ENCODE measurements at regions not wholly inside any gene's neighbourhood (a gene's known extent, or its start where the extent isn't known, plus 50 kb on each side); places are given as distances from the start of the nearest gene placed in this dataset.
"Not testable (repeated sequence)": the region's sequence is repeated elsewhere in the genome, so short reads cannot be mapped to it uniquely, and the experiment has no call there.

GRCh38 chr1:230569201-230569600, 73.1 kb upstream of the COG2 start:
- no peak for TF ChIP-seq CTCF (IDR thresholded peaks at IDR 0.05; ENCODE audit: insufficient read depth, low read length)
- no peak for DNase-seq (ENCODE audit: low read depth)
- H3K4me3 ChIP-seq (ENCODE audit: low read depth, low read length): no peak overlapping the region

- no peak overlapping the region for H3K4me3 ChIP-seq (ENCODE audit: low read depth, low read length)
- DNase-seq (ENCODE audit: low read depth): no peak
- TF ChIP-seq CTCF (IDR thresholded peaks at IDR 0.05; ENCODE audit: insufficient read depth, low read length): no peak
Observed at GRCh38 chr1:230568676-230569075, 73.6 kb upstream of the COG2 start.

DNA sequence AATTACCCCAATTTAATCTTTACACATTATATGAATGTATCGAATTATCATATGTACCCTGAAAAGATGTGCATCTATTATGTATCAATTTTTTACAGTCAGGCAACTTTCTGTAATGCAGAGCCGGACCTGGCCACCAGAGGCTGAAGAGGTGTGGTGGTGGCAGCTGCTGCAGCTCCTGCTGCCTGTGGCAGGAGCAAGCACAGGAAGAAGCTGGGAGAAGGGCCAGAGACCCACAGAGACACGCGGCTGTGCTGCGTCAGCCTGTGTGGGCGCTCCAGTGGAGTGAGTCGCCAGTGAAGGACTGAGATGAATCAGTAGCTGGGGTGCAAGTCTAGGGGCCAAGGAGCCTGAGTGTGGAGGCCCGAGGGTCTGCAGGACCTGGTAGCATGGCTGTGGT, 74.3 kb upstream of the COG2 start:
- H3K4me3 ChIP-seq (ENCODE audit: low read depth, low read length): no peak overlapping the region
- DNase-seq (ENCODE audit: low read depth): peak; percentile 16
- peak; percentile 15 for TF ChIP-seq CTCF (IDR thresholded peaks at IDR 0.05; ENCODE audit: insufficient read depth, low read length)

- TF ChIP-seq CTCF (IDR thresholded peaks at IDR 0.05; ENCODE audit: insufficient read depth, low read length): no peak
- no peak for DNase-seq (ENCODE audit: low read depth)
- no peak overlapping the region for H3K4me3 ChIP-seq (ENCODE audit: low read depth, low read length)
Observed at GRCh38 chr1:230567221-230567575, 75.1 kb upstream of the COG2 start.

GRCh38 chr1:230566532-230567220, 75.6 kb upstream of the COG2 start:
- not testable (repeated sequence) for H3K4me3 ChIP-seq (ENCODE audit: low read depth, low read length)

GRCh38 chr1:230565141-230565540, 77.1 kb upstream of the COG2 start:
- DNase-seq (ENCODE audit: low read depth): no peak
- H3K4me3 ChIP-seq (ENCODE audit: low read depth, low read length): no peak overlapping the region
- no peak for TF ChIP-seq CTCF (IDR thresholded peaks at IDR 0.05; ENCODE audit: insufficient read depth, low read length)

More at GRCh38 chr1:230566532-230567220, 75.6 kb upstream of the COG2 start:
- not testable (repeated sequence) for DNase-seq (ENCODE audit: low read depth)

DNA sequence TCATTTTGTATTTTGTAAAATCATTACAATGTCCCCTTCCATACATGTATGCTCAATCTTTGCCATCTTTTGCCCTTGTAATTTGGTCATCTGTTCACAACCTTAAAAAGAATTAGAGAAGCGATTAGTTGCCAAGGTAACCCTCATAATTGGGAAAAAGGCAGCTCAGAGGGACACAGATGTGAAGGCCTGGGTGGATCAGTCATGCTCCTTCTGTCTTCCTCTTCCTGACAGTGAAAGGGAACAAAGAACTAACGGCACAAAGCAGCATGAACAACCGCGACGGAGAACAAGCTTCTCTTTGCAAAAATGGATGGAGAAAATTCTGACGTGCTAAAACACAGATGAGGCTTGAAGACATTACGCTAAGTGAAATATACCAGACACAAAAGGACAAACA, 78.7 kb upstream of the COG2 start:
- H3K4me3 ChIP-seq (ENCODE audit: low read depth, low read length): no peak overlapping the region
- no peak for TF ChIP-seq CTCF (IDR thresholded peaks at IDR 0.05; ENCODE audit: insufficient read depth, low read length)
- no peak for DNase-seq (ENCODE audit: low read depth)

Data from fibroblast of the aortic adventitia (primary cell).